GM08714 (cell line): ENCODE measurements at regions not wholly inside any gene's neighbourhood (a gene's known extent, or its start where the extent isn't known, plus 50 kb on each side); places are given as distances from the start of the nearest gene placed in this dataset.
"Not testable (repeated sequence)": the region's sequence is repeated elsewhere in the genome, so short reads cannot be mapped to it uniquely, and the experiment has no call there.

Source experiments
- H3K4me3 ChIP-seq: fragments of 200-500 bp; sonication (Bioruptor generic); 2 replicates; pipeline ENCODE4 v1.5.1; 2014; ENCODE audit warnings: mild to moderate bottlenecking, low read length, inconsistent platforms
- ZNF274 ChIP-seq: IDR thresholded peaks from 2 replicates; pipeline ENCODE4 v1.6.1; 2012; ENCODE audit warnings: mild to moderate bottlenecking, low read depth, low read length

- H3K4me3 ChIP-seq: no peak overlapping the region
- no peak for TF ChIP-seq ZNF274
These were observed 338.4 kb upstream of the CITED2 start for GRCh38 chr6:139712830-139713229.

DNA sequence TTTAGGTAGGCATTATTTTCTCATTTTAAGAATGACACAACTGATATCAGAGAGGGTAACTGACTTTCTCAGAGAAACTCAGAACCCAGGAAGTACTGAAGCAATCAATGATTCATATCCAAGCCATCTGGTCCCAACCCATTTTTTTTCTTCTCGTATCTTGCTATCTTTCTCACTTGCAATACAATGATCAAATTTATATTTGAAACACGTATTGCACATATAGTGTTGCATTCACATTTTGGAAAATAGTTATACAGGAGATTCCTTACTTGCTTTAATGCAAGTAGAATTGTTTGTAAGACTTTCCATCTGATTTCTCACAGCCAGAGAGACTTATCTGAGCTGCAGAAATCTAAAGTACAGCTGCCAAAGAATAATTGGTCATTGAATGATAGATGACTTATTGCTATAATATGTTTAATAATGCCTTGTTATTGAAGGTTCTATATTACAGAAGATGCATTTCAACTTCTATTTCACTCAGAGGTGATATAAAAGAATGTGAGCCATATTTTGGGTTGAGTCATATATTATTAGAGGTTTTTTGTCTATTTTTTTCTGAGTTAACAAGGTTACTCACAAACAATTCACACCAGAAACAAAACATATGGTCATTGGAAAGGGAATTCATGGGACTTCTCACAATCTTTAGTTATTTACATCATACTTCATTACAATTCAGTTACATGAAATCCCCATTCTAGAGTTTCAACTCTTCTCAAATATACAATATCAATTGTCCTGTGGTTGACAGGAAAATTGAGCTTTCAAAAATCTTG lies 337.5 kb upstream of the CITED2 start:
- H3K4me3 ChIP-seq: no peak overlapping the region
- no peak for TF ChIP-seq ZNF274

DNA sequence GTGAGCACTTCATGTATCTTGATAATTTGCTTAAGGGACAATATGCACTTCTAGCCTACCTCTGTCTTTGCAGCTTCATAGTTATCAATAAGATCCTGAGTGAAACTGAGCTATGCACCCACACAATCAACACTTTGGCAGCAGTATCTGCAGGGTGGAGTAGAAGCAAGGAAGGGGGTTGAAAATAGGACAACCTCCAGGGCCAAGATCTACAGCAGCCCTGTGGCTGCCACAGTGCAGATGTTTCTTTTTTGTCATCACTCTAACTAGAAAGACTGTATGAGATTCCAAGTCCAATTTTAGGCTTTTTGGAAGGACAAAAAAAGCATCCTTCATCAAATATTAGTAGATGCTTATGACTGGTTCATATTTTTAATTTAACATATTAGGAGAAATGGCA lies 336.1 kb upstream of the CITED2 start:
- no peak overlapping the region for H3K4me3 ChIP-seq
- no peak for TF ChIP-seq ZNF274

GRCh38 chr6:139708337-139709199 lies 334.1 kb upstream of the CITED2 start:
- H3K4me3 ChIP-seq: no peak overlapping the region
- TF ChIP-seq ZNF274: no peak

DNA sequence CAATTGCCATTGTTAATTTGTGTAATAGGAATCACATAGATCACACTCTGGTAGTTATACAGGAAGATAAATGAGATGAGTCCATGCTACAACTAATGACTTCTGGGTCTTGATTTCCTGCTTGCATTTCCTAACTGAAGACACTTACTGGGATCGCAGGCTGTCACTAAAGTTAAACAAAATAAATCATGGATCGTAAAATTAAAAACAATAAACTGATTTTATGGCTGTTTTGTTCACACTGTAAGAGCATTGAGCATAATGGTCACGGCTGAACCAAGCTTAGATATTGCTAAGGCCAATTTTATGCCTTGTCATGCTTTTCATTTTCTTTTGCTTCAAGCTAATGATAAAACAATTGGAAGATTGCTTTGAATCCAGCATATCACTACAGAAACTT lies 332.5 kb upstream of the CITED2 start:
- TF ChIP-seq ZNF274: no peak
- no peak overlapping the region for H3K4me3 ChIP-seq

GRCh38 chr6:139705284-139705683 lies 330.8 kb upstream of the CITED2 start:
- TF ChIP-seq ZNF274: no peak
- no peak overlapping the region for H3K4me3 ChIP-seq

- no peak for TF ChIP-seq ZNF274
- H3K4me3 ChIP-seq: no peak overlapping the region
These were observed 329.3 kb upstream of the CITED2 start for GRCh38 chr6:139703780-139704179.

- H3K4me3 ChIP-seq: no peak overlapping the region
- TF ChIP-seq ZNF274: no peak
These were observed 328.3 kb upstream of the CITED2 start for GRCh38 chr6:139702706-139703105.

DNA sequence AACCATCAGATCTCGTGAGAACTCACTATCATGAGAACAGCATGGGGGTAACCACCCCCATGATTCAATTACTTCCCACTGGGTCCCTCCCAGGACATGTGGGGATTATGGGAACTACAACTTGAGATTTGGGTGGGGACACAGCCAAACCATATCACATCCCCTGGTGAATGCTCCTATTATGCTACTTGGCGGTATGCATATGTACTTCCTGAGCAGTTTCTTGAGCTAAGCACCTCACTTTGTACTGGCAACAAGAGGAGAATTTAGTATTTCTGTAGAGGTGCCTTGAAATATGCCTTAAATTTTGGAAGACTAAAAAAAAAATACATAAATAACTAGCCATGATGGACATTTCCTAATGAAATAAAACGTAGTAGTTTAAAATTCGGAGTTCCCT lies 327.2 kb upstream of the CITED2 start:
- H3K4me3 ChIP-seq: no peak overlapping the region
- no peak for TF ChIP-seq ZNF274

GRCh38 chr6:139701003-139701402 lies 326.6 kb upstream of the CITED2 start:
- H3K4me3 ChIP-seq: no peak overlapping the region
- no peak for TF ChIP-seq ZNF274

DNA sequence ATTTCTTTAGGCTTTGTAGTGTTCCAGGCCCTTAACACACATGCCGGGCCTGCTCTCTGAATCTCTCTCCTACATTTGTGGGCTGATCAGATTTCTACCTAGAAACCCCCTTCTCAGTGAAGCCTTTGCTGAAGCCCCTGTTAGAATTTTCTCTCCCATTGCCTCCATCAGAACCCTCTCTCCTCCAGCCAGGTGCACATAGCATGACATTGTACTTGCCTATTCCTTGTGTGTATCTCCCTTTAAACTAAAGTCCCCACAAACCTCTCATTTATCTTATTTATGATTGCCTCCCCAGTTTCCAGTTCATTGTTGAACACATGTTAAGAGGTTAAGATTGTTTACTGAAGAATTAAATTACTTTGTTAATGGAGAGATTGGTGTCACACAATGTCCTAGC lies 325.5 kb upstream of the CITED2 start:
- no peak overlapping the region for H3K4me3 ChIP-seq
- TF ChIP-seq ZNF274: no peak

DNA sequence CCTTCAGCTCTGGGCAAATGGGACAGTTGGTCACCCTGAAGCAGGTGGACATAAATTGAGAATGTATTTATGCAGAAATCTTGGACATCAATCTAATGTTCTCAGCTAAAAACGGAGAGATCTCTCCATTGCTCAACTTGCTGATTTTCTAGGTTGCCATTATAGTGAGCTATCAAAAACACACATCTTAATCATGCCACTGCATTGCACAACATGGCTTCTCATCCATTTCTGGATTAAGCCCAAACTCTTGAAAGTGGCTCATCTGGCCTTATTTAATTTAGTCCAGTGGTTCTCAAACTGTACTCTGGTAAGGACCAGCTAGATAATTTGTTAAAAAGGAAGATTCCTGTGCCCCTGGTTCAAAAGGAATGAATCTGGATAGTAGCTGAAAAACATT lies 324.9 kb upstream of the CITED2 start:
- TF ChIP-seq ZNF274: no peak
- no peak overlapping the region for H3K4me3 ChIP-seq

DNA sequence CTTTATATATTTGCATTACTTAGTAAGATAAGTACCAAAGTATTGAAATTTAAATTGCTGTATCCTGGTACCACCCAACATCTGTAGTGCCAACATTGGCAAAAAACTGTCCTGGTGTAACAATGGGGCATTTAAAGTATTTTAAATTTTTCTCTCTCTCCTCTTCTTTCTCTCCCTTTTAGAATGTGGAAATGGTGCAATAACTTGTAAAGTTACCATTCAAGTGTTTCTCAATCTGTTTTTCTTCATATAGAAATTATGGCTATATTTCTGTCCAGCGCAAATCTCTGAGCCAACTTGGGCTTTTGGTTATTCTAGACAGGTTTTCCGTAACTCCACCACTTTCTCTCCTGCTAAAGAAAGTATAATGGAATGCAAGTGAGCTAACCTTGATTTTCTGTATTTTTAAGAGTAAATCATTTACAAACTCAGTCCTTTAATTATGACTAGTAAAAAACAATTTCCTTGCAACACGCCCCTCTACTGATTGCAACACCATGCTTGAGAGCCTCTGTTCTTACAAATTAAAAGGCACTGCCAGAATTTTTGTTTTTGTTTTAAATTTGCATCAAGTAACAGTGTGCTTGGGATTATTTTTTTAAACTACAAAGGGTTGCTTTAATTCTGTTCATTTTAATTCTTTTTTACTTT lies 324.2 kb upstream of the CITED2 start:
- no peak overlapping the region for H3K4me3 ChIP-seq
- no peak for TF ChIP-seq ZNF274

- H3K4me3 ChIP-seq: not testable (repeated sequence)
These were observed 323.4 kb upstream of the CITED2 start for GRCh38 chr6:139697856-139698255.

GRCh38 chr6:139696991-139697390 lies 322.5 kb upstream of the CITED2 start:
- H3K4me3 ChIP-seq: not testable (repeated sequence)
